CD14-positive monocyte (primary cell): ENCODE measurements at regions not wholly inside any gene's neighbourhood (a gene's known extent, or its start where the extent isn't known, plus 50 kb on each side); places are given as distances from the start of the nearest gene placed in this dataset.

Experiments used
- DNase-seq, 3 donors: peaks; one replicate each; pipeline ENCODE4 v3.0.0-alpha.2; 2011 to 2022
- H2AFZ ChIP-seq: 2 replicates; pipeline ENCODE4 v1.6.0; 2012; ENCODE audit warnings: mild to moderate bottlenecking, low read depth, low read length, inconsistent platforms; ENCODE audit not compliant: insufficient read depth, poor library complexity, severe bottlenecking
- H3K27ac ChIP-seq, 2 donors: 1 replicate in 1 of 2; 2 replicates in 1 of 2; pipeline ENCODE4 v1.5.1; 2012 to 2013; ENCODE audit warnings: low read length in 2 of 2, control low read depth in 1 of 2, inconsistent platforms in 1 of 2, low read depth in 1 of 2, mild to moderate bottlenecking in 1 of 2
- H3K27me3 ChIP-seq, 2 donors: one replicate each; pipeline versions ENCODE4 v1.6.0 to v1.6.1; 2011 to 2013; ENCODE audit warnings: low read length in 2 of 2; ENCODE audit not compliant: control insufficient read depth in 2 of 2, insufficient read depth in 2 of 2
- H3K36me3 ChIP-seq, 2 donors: replicated peaks in 1 of 2; 1 replicate in 1 of 2; 2 replicates in 1 of 2; pipeline versions ENCODE4 v1.5.1 to v1.6.1; 2012 to 2013; ENCODE audit warnings: low read length in 2 of 2, control low read depth in 1 of 2, inconsistent platforms in 1 of 2, mild to moderate bottlenecking in 1 of 2; ENCODE audit not compliant: insufficient read depth in 2 of 2, control insufficient read depth in 1 of 2
- H3K4me1 ChIP-seq, 2 donors: 1 replicate in 1 of 2; 2 replicates in 1 of 2; pipeline versions ENCODE4 v1.5.1 to v1.6.1; 2012 to 2013; ENCODE audit warnings: low read length in 2 of 2, control low read depth in 1 of 2, inconsistent platforms in 1 of 2, mild to moderate bottlenecking in 1 of 2, moderate library complexity in 1 of 2; ENCODE audit not compliant: insufficient read depth in 2 of 2, control insufficient read depth in 1 of 2
- H3K4me2 ChIP-seq: replicated peaks from 2 replicates; pipeline ENCODE3; 2012; ENCODE audit warnings: low read length, moderate library complexity, mild to moderate bottlenecking; ENCODE audit not compliant: poor library complexity, severe bottlenecking; ENCODE audit errors: extremely low read depth
- H3K4me3 ChIP-seq, 3 experiments: fragments of 200-600 bp in 1 of 3; sonication (generic) in 1 of 3; replicated peaks in 1 of 3; 1 replicate in 2 of 3; 2 replicates in 1 of 3; pipeline ENCODE4 v1.5.1; 2011 to 2013; ENCODE audit warnings: low read length in 3 of 3, mild to moderate bottlenecking in 3 of 3, control low read depth in 2 of 3, low read depth in 2 of 3, inconsistent platforms in 1 of 3, moderate library complexity in 1 of 3
- H3K79me2 ChIP-seq: 2 replicates; pipeline ENCODE4 v1.6.0; 2012; ENCODE audit warnings: mild to moderate bottlenecking, control low read depth, inconsistent platforms, low read length, moderate library complexity; ENCODE audit not compliant: insufficient read depth
- H3K9ac ChIP-seq: 2 replicates; pipeline ENCODE4 v1.6.0; 2017; ENCODE audit warnings: low read length, mild to moderate bottlenecking; ENCODE audit not compliant: insufficient read depth, poor library complexity, severe bottlenecking
- H3K9me3 ChIP-seq, 2 donors: replicated peaks in 1 of 2; 1 replicate in 1 of 2; 2 replicates in 1 of 2; pipeline versions ENCODE4 v1.5.1 to v1.6.1; 2012 to 2013; ENCODE audit warnings: low read length in 2 of 2, control low read depth in 1 of 2; ENCODE audit not compliant: control insufficient read depth in 1 of 2, insufficient read depth in 1 of 2
- H4K20me1 ChIP-seq: 2 replicates; pipeline ENCODE4 v1.6.0; 2012; ENCODE audit warnings: mild to moderate bottlenecking, low read length, control low read depth, moderate library complexity; ENCODE audit not compliant: insufficient read depth
- H3K27ac Mint-ChIP-seq, 7 donors: one replicate each; pipeline ENCODE4 v1.8.0; 2020; ENCODE audit warnings: mild to moderate bottlenecking in 7 of 7, mixed read lengths in 7 of 7, moderate library complexity in 6 of 7, inconsistent platforms in 2 of 7
- H3K27me3 Mint-ChIP-seq, 3 donors: one replicate each; pipeline ENCODE4 v1.8.0; 2021 to 2022; ENCODE audit warnings: low read depth in 3 of 3, mild to moderate bottlenecking in 3 of 3, mixed read lengths in 3 of 3, moderate library complexity in 3 of 3, inconsistent platforms in 1 of 3
- H3K36me3 Mint-ChIP-seq, 2 donors: one replicate each; pipeline ENCODE4 v1.8.0; 2020; ENCODE audit warnings: mixed read lengths in 2 of 2, inconsistent platforms in 1 of 2, mild to moderate bottlenecking in 1 of 2
- H3K4me1 Mint-ChIP-seq: one replicate; pipeline ENCODE4 v1.8.0; 2020; ENCODE audit warnings: mild to moderate bottlenecking, mixed read lengths
- H3K4me3 Mint-ChIP-seq, 2 donors: one replicate each; pipeline ENCODE4 v1.8.0; 2020; ENCODE audit warnings: mild to moderate bottlenecking in 2 of 2, mixed read lengths in 2 of 2, moderate library complexity in 1 of 2
- H3K9me3 Mint-ChIP-seq, 7 donors: one replicate each; pipeline ENCODE4 v1.8.0; 2020 to 2022; ENCODE audit warnings: mixed read lengths in 7 of 7, mild to moderate bottlenecking in 6 of 7, moderate library complexity in 6 of 7, inconsistent platforms in 2 of 7
- WGBS: methylation state at CpG from one replicate; pipeline ENCODE4 v1.1.5; 2013; ENCODE audit warnings: missing lambda C conversion rate; ENCODE audit not compliant: insufficient coverage; 5-methylcytosine and 5-hydroxymethylcytosine counted together
- intact Hi-C, 2 donors: fragments of 100-400 bp; cut with micrococcal nuclease; formaldehyde crosslinking; loops; one replicate each; pipeline versions ENCODE4 v1.15.0 to v1.15.1; 2023
- TF ChIP-seq, protein P1 (sequence below): fragments of 200-600 bp; IDR thresholded peaks from one replicate; pipeline ENCODE4 v1.8.0; 2022; ENCODE audit warnings: antibody characterized with exemption, mild to moderate bottlenecking

DNA sequence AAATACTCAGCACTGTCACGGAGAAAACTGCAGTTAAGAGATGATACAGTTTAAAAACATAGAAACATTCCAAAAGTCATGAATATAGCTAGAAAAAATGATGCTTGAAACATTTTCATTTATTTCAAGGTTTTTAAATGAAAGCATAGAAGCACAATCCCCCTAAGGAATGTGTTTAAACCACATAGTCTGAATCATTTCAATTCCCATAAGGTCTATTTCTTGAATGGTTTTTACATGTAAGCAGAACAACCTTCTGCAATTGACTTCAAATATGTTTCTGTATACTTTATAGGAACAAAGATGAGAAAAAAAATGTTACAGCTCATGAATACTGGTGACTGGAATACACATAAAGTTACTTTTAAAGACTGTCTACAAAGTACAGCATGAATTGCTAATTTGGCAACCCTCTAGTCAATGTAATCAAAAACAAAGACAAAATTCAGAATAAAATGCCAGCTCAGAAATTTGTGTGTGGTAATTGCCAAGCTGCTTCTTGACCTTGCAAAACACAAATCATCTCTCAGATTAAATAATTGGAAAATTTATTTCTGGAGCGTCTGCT lies 886.4 kb upstream of the ADGRL3 start:
- no peaks in the 10 kb centered on the region for H3K4me1 ChIP-seq
- no peak overlapping the region for H3K4me3 Mint-ChIP-seq
- no peak overlapping the region for H3K4me3 ChIP-seq
- H3K36me3 Mint-ChIP-seq, result no peaks in the 10 kb centered on the region
- H2AFZ ChIP-seq, result no peak overlapping the region
- H3K9me3 ChIP-seq, result peaks cover 0 to 9% of the 10 kb centered on the region in 2 donors
- H3K27ac Mint-ChIP-seq, result no peak overlapping the region
- H3K36me3 ChIP-seq, result no peaks in the 10 kb centered on the region
- no peak overlapping the region for H3K4me2 ChIP-seq
- H3K4me1 Mint-ChIP-seq, result no peaks in the 10 kb centered on the region
- H3K27me3 ChIP-seq, result no peaks in the 10 kb centered on the region
- no peaks in the 10 kb centered on the region for H3K27me3 Mint-ChIP-seq
- TF ChIP-seq, protein P1, sequence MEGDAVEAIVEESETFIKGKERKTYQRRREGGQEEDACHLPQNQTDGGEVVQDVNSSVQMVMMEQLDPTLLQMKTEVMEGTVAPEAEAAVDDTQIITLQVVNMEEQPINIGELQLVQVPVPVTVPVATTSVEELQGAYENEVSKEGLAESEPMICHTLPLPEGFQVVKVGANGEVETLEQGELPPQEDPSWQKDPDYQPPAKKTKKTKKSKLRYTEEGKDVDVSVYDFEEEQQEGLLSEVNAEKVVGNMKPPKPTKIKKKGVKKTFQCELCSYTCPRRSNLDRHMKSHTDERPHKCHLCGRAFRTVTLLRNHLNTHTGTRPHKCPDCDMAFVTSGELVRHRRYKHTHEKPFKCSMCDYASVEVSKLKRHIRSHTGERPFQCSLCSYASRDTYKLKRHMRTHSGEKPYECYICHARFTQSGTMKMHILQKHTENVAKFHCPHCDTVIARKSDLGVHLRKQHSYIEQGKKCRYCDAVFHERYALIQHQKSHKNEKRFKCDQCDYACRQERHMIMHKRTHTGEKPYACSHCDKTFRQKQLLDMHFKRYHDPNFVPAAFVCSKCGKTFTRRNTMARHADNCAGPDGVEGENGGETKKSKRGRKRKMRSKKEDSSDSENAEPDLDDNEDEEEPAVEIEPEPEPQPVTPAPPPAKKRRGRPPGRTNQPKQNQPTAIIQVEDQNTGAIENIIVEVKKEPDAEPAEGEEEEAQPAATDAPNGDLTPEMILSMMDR, result no peak
- WGBS, result no CpG with 5 or more reads among the region's 2 CpGs
- H3K9ac ChIP-seq, result no peak overlapping the region
- no peak overlapping the region for H3K27ac ChIP-seq
- peaks cover 0 to 6% (median 2%) of the 10 kb centered on the region in 7 donors for H3K9me3 Mint-ChIP-seq
- intact Hi-C loops, result no loop called here
- no peak for DNase-seq
- no peaks in the 10 kb centered on the region for H4K20me1 ChIP-seq
- H3K79me2 ChIP-seq, result no peaks in the 10 kb centered on the region

DNA sequence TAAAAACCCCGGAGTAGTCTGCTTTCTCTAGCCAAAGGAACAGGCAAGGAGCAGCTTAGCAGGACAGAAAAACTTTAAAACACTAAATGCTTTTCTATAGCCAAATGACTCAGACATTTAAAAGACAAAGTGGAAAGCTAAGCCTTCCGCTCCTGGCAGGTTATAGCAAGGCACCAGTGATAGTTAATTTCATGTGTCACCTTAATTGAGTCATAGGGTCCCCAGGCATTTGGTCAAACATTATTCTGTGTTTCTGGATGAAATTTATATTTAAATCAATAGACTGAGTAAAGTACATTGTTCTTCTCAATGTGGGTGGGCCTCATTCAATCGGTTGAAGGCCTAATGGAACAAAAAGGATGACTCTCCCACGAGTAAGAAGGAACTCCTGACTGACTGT lies 885.7 kb upstream of the ADGRL3 start:
- H2AFZ ChIP-seq, result no peak overlapping the region
- H3K36me3 ChIP-seq, result no peaks in the 10 kb centered on the region
- Mint-ChIP-seq H3K4me3 (no peak overlapping the region), H3K4me1 (no peaks in the 10 kb centered on the region), H3K27me3 (no peaks in the 10 kb centered on the region), H3K9me3 (peaks cover 0 to 6% (median 2%) of the 10 kb centered on the region in 7 donors), H3K27ac (no peak overlapping the region), H3K36me3 (no peaks in the 10 kb centered on the region)
- TF ChIP-seq, protein P1, result no peak
- no peaks in the 10 kb centered on the region for H3K4me1 ChIP-seq
- no peak overlapping the region for H3K27ac ChIP-seq
- intact Hi-C loops, result no loop called here
- no peaks in the 10 kb centered on the region for H3K79me2 ChIP-seq
- no peaks in the 10 kb centered on the region for H3K27me3 ChIP-seq
- no peak overlapping the region for H3K9ac ChIP-seq
- H3K9me3 ChIP-seq, result peaks cover 0 to 9% of the 10 kb centered on the region in 2 donors
- no peak overlapping the region for H3K4me2 ChIP-seq
- no peaks in the 10 kb centered on the region for H4K20me1 ChIP-seq
- 79% methylated on average over 3 of the region's 4 CpGs for WGBS
- DNase-seq, result no peak
- H3K4me3 ChIP-seq, result no peak overlapping the region
